ENCODE measurements at regions not wholly inside any gene's neighbourhood (a gene's known extent, or its start where the extent isn't known, plus 50 kb on each side); places are given as distances from the start of the nearest gene placed in this dataset.

- TF ChIP-seq, protein P1, sequence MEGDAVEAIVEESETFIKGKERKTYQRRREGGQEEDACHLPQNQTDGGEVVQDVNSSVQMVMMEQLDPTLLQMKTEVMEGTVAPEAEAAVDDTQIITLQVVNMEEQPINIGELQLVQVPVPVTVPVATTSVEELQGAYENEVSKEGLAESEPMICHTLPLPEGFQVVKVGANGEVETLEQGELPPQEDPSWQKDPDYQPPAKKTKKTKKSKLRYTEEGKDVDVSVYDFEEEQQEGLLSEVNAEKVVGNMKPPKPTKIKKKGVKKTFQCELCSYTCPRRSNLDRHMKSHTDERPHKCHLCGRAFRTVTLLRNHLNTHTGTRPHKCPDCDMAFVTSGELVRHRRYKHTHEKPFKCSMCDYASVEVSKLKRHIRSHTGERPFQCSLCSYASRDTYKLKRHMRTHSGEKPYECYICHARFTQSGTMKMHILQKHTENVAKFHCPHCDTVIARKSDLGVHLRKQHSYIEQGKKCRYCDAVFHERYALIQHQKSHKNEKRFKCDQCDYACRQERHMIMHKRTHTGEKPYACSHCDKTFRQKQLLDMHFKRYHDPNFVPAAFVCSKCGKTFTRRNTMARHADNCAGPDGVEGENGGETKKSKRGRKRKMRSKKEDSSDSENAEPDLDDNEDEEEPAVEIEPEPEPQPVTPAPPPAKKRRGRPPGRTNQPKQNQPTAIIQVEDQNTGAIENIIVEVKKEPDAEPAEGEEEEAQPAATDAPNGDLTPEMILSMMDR (IDR thresholded peaks at IDR 0.05; ENCODE audit: insufficient read depth, low read length, poor library complexity, severe bottlenecking) = no peak
- no peak for TF ChIP-seq EZH2phosphoT487 (conservative IDR thresholded peaks at IDR 0.05; ENCODE audit: low read length)
Observed at GRCh38 chr2:71788186-71788525, 334.8 kb downstream of the DYSF start.
